Activated CD8-positive, alpha-beta memory T cell treated with anti-CD3 and anti-CD28 coated beads for 24 hours (primary cell): ENCODE measurements at regions not wholly inside any gene's neighbourhood (a gene's known extent, or its start where the extent isn't known, plus 50 kb on each side); places are given as distances from the start of the nearest gene placed in this dataset.

Experiments used
- DNase-seq: peaks from one replicate; pipeline ENCODE4 v3.0.0-alpha.2; 2020

DNA sequence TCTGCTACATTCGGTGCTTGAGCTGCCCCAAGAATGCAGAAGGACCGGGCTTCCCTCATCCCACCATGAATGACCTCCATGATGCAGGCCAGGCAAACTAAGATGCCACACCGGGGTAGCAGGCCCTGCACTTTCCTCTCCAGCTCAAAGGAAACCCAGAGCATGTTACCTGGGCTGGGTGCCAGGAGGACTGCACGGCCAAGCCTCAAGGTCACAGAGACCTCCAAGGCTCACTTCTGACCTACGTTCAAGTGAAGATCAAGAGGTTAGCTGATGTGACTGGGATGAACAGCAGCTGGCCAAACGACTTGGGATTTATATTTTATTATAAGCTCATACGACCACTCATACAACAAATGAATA lies 501.8 kb downstream of the CD83 start:
- DNase-seq, result no peak

DNA sequence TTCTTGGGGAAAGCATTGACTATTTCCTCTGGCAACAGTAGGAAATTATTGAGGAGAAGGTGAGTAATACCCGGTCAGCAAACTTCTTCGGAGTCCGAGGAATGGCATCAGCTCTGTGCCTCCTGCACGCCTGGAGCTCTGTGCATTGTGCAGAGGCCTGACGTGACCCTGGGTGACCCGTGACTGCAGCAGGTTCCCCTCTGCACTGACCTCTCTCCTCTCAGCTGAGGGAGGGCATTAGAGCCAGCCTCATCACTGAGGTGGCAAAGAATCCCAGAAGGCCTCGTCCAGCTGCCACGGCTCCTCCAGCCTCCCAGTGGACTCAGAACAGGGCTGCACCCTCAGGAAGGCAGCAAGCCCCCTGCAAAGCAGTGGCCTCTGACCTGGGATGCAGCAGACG lies 502.9 kb downstream of the CD83 start:
- DNase-seq, result no peak

DNA sequence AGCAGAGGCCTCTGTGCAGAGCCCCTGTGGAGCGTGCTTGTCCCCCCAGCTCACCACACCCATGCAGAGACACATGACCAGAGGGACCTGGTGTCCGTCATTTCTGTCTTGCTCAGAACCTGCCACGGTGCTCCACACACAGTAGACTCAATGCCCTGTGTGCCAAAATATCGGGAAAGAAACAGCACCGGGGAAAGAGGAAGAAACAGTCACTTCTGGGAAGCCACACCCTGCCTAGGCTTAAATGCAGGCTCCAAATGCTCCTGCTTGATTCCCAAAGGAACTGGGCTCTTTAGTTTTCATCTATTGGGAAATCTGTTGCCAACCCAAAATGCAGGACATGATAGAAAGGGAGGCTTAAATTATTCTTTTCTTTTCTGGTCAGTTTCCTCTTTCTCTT lies 503.9 kb downstream of the CD83 start:
- no peak for DNase-seq

DNA sequence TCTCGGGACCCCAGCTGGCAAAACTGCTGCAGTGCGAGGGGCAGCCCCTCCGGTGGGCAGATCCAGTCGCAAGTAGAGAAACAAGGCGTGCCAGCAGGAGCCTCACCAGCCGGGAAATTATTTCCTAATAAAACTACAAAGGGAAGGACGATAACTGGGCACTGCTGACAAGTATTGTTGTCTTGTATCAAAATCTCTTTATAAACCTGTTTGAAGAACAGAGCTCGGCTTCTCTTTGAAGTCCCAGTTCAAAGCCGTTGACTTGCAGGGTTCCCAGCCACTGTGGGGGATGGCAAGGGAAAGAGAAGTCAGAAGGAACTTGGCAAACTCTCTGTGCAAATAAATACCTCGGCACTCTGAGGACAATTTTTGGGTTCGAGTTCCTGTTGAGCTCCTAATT lies 504.5 kb downstream of the CD83 start:
- DNase-seq, result no peak

DNA sequence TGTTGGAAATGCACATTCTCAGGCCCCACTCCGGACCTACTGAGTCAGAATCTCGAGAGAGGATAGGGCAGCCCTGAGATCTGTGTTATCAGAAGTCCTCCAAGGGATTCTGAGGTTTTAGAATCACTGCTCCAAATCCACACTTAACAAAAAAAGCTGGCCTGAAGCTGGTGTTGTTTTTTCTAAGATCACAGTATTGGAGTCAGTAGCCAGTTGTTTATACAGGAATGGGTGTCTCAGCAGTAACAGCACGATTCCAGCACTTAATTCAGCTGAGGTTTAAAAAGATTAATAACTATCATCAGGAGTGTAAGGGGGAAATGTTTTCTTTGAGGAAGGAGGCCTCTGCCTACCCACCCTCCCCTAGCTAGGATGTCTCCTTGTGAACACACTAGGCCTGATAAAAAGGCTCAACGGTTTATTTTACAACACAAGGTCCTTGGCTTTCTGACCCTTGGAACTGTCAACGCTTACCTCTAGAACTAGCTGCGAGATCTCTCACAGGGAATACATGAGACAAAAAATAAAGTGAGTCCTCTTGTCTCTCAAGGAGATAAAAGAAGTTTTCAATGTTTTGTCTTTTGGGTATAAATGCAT lies 505.4 kb downstream of the CD83 start:
- DNase-seq, result no peak

DNA sequence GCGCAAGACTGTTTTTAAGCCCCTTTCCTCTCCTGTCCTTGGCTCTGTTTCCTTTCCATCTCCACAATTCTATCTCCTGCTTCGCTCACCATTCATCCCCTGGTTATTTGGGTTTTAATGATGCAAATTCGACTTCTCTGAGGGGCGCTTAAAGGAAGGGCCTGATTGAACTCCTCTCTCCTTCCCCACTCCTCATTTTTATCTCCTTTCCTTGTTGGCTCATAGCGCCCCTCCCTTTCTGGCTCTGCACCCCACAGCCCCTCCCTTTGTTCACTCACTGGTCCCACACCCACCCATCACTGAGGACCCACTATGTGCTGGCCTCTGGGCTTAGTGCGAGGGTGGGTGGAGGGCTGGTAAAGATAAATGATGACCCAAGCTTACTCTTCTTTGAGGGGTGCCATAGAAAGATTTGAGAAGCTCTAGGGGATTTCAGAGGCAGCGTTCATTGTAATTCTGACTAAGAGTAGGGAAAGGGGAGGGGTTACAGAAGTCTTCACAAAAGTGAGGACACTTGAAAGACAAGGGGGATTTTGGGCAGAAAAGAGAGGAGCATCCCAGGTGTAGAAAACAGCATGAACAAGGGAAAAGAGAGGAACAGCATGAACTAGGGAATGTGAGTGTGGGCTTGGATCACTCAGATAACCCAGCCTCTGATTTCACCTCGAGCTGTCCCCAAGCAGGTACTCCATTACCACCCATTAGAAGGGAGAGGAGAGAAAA lies 507.8 kb downstream of the CD83 start:
- DNase-seq, result no peak

DNA sequence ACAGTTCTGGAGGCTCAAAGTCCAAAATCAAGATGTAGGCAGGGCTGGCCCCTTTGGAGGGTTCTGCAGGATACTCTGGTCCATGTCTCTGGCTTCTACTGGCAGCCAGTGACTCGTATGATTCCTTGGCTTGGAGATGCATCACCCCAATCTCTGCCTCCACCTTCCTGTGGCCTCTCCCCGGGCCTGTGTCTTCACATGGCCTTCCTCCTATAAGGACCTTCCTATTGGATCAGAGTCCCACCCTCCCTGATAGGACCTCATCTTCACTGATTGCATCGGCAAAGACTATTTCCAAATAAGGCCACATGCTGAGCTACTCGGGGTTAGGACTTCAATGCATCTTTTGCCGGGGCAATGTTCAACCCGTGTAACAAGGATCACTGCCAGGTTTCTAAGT lies 509.0 kb downstream of the CD83 start:
- no peak for DNase-seq

DNA sequence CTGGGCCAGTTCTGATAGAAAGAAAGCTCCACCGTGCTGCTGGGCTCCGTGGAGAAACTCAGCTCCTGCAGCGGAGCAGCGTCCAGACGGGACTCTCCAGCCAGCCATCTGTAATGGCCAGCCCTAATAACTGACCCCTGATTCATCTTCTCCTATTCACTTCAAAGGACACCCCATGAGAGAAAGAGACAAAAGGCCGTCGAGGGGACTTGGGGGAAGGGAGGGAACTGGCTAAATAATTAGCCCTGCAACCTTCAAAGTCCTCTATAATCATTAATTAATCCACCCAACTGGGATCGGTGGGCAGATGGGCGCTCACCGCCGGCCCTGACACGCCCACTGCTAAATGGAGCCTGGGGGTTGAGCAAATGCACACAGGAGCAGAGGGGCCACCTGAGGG lies 512.4 kb downstream of the CD83 start:
- DNase-seq, result no peak

DNA sequence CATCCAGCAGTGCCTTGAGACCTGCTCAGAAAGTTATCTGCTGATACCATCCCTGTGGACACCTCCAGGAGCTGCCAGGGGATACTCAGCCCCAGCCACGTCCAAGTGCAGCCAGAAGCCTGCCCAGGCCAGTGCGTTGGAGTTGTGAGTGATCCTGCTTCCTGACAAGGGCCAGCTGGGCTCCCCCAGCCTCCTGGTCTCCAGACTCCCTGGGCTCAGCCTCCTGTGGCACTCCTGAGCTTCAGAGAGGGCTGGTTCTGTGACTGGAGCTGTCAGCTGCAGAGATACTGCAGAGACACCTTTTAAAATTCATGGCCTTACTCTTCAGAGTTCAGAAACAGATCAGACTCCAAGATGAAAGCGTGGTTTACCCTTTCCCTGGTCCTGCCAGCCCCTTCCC lies 515.9 kb downstream of the CD83 start:
- no peak for DNase-seq

DNA sequence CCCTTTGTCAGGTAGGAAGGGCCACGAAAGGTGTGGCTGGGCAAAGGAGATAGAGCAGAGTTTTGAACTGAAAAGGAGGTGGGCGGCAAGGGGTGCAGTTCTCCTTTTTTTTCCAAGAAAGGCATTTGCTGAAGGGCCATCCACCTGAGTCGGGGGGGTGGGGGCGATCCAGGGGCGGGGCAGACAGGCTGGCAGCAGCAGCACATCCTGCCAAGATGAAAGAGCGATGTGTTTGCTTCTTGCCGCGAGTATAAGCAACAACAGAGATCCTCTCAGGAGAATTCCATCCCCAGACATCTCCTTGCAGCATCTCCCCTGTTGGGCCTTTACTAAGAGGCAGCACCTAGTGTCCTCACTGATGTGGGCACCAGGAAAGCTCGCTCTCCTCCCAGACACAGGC lies 516.5 kb downstream of the CD83 start:
- no peak for DNase-seq

DNA sequence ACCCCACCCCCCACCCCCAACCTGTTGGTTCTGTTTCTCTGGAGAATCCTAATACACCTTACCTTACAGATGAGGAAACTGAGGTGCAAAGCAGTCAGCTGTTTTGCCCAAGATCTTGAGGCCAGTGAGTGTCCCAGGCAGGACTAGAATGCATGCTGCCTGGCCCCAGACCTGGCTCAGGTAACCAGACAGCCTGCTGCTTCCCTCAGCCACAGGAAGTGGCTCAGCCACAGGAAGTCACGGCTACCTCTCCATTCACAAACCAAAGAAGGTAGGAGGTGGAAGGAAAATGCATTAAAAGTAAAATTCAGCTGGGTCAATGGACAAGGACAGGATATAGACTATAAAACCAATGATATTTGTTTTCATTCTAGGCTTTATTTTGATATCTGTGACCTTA lies 517.6 kb downstream of the CD83 start:
- DNase-seq, result peak; percentile 70

DNA sequence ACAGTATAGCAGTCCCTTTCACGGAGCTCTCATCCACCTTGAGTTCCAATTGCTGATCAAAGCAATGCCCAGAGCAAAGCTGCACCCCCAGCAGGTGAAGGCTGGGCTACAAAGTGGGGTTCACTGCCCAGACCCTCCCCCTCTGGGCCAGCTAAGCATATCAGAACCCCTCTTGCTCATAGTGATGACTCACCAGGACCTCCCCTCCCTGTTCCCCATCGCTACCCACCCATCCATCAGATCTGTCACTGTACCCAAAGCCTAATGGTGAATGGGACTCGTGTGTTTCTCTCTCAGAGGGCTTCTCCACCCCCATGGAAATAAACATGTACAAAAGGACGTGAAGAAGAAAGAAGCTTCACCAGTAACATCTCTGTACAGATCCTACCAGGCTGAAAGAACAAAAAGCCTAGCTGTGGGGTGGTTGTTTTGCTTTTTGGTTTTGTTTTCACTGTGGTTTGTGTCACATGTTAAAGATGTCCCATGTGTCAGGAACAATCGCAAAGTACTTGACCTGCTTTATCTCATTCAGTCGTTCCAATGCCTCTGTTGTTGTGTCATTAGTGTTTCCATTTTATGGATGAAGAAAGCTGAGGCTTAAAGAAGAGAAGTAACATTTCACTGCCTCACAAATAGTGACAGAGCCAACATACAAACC lies 518.5 kb downstream of the CD83 start:
- DNase-seq, result no peak

DNA sequence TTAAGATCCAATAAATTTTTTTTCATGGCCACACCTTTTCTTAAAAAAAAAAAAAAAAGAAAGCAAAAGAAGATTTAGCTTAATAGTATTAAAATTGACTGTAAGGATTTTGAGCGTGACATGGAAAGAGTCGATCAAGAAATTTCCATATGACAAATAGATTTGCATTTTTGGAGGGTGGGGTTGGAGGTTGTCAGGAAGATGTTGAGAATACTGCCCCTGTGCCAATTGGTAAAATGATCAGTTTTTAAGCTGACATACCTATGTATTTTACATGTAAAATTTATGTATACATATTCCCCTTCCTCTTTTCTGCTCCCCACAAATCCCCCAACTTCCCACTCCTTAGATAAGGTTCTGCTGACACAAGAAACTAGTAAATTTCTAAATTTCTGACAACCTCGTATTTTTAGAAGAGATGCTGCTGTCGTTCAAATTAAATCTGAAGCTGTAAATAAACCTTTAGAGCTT lies 520.9 kb downstream of the CD83 start:
- DNase-seq, result no peak

DNA sequence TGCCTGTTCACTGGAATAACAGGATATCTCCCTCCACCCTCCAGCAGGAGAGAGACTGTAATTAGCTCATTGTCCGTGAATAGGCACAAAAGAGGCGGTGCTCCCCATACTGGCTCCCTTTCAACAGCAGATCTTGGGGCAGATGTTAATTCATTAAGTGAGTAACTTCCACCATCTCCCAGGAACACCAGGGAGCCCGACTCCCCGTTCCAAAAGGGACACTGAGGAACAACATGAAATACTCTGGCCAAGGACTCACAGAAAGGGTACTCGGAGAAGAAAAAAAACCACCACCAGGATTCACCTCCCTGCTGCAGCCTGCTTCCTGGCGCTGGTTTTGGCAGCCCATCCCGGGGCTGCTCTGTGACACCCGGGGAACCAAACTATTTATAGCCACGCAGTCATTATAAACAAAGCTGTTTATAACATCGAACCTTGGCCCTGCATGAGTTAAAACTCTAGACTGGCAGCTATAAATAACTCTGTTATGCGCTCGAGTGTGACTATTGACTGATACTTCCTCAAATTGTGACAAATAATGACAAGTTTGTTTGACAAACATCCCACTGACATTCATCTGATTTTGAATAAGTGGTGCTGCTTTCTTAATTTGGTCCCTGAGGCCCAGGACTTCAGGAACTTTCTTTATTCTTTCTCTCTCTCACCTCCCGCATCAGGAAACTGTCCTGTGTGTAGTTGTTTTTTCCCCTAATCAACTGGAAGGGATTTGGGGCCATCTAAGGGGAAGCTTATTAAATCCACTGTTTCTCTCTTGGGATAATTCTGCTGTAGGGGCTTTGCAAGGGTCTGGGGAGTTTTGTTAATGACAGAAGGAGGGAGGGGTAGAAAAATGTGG lies 521.6 kb downstream of the CD83 start:
- DNase-seq, result peak; percentile 37

DNA sequence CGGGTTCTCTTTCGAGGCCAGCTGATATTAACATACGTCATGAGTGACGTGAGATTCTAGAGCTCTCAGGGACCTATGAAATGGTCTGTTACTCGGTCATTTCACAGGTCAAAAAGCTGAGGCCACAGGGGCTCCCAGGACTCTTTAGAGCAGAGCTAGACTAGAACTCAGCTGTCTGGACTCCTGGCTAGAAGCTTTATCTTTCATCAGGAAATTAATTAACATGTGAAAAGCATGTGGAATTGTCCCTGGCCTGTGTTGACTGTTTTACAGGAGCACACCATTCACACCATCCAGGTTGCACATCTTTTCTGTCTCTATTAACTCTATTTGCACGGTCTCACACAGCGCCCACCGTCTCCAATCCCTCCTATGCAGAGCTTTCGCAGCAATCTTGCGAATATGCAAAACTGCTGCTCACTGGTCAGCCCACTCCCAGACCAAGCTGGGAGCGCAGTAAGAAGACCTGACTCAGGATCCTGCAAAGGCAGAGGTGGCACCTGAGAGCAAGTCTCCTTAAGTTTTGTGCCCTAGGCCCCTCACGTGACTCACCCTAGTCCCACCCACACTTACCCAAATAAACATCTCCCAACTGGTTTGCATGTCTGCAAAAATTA lies 522.5 kb downstream of the CD83 start:
- peak; percentile 55 for DNase-seq

DNA sequence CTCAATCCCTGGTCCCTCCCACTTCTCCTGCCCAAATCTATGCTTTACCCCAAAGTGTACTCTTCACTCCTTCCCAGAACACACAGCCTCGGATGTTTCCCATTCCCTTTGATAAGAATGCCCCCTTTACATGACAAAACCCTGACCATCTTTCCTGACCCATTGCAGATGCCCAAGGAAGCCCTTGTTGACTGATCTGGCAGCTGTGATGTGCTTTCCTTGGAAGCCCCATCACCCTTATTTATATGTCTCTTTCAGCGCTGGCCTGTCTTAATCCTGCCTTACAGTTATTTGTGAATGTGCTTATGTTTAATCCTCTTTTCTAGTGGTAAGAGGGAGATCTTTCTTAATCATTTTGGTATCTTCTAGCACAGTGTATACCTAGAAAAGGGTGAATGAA lies 523.1 kb downstream of the CD83 start:
- DNase-seq, result peak; percentile 38

DNA sequence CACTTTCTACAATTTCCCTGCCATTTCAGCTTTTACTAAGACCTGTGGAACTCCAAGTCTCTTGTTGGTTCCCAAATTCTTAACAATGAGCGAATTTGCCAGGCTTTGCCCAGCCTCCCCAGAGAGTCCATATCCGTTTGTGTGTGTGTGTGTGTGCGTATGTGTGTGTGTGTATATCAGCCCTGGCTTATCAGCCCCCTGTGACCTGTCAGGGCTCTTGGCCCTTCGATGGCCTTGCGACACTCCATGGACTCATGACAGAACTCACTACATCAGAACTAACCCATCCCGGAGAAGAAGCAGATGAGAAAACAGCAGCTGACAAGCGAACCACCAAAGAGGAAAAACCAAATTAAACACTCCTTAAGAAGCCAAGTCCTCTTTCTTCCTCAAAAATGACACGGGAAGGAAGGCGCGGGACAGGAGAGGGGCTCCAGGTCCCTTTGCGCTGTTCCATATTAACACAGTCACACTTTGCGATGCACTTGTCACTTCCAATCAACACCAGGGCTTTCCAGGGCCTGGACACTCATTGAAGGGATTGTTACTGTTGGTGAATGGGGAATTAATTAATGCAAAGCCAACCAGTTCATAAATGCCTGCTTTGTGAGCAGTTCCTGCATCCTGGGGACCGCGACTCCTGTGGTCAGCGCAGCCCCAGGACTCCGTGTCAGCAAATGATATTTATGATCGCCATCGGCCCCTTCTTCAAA lies 524.0 kb downstream of the CD83 start:
- peak; percentile 33 for DNase-seq

DNA sequence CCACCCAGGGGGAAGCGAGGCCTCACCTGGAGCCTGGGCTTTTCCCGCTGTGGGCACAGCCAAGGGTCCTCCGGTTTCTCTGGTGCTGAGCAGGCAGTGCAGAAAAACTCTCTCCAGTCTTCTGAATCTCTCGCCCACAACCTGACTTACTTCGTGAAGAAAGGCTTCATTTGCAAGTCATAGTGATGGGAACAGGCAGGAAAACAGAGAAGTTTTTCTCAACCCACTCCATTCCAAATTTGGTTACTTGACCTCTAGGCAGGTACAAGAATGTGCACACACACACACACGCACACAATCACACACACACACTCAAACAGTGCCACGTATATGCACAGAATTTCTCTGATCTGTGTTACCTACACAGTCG lies 524.5 kb downstream of the CD83 start:
- peak; percentile 30 for DNase-seq

DNA sequence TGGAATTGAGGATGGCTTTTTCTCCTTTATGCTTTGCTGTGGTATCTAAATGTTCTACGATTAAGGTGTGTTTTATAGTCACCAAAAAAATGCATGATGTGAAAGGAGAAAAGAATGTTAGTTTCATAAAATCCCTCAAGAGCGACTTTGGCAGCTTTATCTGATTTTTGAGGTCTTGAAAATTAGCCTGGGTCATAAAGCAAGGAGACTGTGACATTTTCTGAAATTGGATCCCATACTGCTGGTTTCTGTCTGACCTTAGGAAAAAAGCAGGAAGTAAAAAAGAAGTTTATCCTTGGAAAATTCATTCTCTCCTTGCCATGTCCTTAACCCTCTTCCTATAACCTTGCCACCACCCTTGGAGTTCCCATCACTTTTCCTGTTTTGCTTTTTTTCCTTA lies 525.3 kb downstream of the CD83 start:
- no peak for DNase-seq

DNA sequence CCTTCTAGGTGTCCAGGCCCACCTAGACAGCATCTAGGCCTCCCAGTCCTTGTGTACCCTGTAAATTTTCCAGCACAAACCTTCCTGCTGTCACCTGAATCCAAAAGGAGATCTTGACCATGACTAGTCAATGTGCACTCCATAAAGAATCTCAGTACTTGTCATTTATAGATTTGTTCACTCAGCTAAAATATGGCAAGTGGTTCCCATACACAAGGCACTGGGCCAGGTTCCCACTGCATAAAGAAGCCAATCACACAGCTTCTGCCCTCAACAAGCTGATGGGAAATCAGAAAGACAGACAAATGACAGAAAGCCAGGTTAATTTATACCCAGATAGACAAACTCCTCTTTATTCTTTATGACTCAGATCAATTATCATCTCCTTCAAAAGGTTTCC lies 526.8 kb downstream of the CD83 start:
- DNase-seq, result no peak

DNA sequence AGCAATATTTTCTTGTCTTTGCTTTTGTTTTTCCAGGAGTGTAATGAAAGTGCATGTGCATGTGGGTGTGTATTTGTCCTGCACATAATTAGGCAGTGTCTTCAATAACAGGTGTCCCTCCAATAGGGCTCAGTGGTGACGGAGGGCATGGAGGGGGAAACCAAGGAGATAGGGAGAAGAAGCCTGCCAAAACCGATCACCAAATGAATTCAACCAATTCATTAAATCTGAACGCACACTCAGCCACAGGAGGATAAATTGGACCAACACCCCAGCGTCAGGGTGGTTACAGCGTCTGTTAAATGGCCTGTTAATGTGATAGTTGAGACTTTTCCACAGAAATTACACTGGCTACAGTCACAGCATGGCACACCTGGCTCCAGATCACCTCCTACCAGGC lies 527.6 kb downstream of the CD83 start:
- DNase-seq, result peak; percentile 42

DNA sequence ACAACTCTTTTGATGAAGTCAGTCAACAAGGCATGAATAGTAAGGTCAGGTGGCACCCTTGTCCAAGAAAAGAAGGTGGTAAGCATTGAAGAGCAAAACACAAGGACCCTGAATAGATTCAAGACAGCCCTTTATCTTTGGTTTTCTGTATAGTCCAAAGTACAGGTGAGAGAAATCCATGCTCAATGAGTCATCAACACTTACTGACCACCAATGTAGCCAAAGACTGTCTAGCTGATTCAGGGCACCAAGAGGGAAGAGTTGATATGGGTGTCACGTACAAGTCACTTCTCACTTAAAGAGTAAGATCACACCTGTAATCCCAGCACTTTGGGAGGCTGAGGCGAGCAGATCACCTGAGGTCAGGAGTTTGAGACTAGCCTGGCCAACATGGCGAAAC lies 528.3 kb downstream of the CD83 start:
- DNase-seq, result no peak

DNA sequence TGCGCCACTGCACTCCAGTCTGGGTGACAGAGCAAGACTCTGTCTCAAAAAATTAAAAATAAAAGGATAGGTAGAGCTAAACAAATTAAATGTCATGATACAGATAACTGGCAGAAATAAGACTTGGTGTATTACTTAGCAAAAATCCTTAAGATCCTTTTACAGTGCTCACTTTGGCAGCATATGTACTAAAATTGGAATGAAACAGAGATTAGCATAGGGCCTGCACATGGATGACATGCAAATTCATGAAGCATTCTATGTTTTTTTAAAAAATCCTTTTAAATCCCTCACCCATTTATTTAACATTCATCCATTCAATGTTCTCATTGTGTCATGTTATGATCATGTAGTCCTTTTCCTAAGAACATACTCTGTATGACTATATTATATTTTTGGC lies 528.8 kb downstream of the CD83 start:
- no peak for DNase-seq
